GM19240 (cell line): ENCODE measurements at regions not wholly inside any gene's neighbourhood (a gene's known extent, or its start where the extent isn't known, plus 50 kb on each side); places are given as distances from the start of the nearest gene placed in this dataset.

Source experiments
- DNase-seq: peaks from one replicate; pipeline ENCODE4 v3.0.0; 2011; ENCODE audit warnings: low spot score; ENCODE audit not compliant: insufficient read length

- DNase-seq, result no peak
These were observed 359.1 kb upstream of the TBX3 start for GRCh38 chr12:115043079-115043478.

GRCh38 chr12:115042341-115042740 lies 358.4 kb upstream of the TBX3 start:
- DNase-seq, result no peak

GRCh38 chr12:115037830-115038229 lies 353.9 kb upstream of the TBX3 start:
- no peak for DNase-seq

DNA sequence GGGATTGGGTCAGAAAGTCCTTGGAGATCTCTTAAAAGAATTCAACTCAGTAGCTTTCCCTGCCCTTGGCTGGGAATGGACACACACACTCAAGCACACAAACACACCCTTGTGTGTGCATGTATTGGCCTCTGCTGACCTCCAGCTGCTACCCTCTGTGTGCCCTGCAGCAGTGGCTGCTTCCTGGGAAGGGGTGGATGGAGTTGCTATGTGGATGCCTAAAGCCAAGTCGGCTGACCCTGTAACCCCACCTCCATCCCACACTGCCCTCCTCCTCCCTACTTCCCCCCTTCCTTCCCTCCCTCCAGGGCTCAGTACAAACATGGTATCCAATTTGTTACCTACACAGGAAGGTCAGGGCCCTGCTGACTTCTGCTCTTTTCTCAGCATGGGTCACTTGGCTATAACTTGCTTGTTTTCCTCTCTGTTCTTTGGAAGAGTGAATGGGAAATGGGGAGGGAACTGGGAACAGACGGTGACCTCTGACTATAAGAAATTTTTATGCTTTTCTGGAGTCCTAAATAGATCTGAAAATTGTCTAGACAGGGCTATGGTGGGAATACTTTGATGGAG lies 351.6 kb upstream of the TBX3 start:
- no peak for DNase-seq

DNA sequence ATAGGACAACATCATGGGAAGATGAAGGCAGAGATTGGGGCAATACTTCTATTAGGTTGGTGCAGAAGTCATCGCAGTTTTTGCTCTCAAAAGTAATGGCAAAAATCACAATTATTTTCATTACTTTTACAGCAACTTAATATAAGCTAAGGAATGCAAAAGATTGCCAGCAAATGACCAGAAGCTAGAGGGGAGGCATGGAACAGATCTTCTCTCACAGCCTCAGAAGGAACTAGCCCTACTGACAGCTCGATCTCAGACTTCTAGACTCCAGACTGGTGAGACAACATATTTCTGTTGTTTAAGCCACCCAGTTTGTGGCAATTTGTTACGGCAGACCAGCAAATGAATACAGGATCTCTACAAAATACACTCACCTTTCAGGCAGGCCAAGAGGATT lies 348.5 kb upstream of the TBX3 start:
- no peak for DNase-seq

DNA sequence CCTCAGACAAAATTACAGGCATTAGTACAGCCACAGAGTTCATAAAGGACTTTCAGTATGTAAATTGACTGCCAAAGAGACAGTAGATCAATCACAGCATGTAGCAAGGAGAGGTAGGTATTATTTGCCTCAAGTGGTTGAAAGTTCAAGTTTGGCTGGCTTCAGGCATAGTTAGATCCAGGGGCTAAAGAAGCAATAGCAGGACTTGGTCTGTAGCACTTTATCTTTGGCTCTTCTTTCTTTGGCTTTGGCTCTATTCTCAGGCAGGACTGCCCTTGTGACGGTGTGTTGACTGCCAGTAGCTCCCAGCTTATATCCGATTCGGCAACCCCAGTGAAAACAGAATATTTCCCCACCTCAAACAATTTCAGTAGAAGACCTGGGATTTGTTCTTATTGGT lies 346.0 kb upstream of the TBX3 start:
- no peak for DNase-seq

DNA sequence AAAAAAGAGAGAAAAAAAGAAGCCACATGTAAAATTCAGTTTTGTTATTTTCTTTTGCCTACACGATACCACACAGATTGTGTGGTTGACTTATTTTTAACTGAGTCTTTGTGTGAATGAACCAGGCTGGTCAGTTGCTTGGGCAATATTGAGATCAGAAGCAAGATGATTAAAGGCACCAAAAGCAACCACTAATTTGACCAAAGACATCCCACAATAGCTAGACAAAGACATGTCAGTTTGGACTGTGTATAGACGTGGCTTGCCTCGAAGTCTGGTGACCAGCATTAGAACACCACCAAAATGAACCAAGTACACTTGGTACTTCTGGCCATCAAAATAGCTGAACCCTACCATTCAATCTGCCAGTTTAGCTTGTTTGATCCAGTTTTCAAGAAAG lies 340.6 kb upstream of the TBX3 start:
- no peak for DNase-seq

GRCh38 chr12:115023279-115024265 lies 339.6 kb upstream of the TBX3 start:
- DNase-seq, result no peak

DNA sequence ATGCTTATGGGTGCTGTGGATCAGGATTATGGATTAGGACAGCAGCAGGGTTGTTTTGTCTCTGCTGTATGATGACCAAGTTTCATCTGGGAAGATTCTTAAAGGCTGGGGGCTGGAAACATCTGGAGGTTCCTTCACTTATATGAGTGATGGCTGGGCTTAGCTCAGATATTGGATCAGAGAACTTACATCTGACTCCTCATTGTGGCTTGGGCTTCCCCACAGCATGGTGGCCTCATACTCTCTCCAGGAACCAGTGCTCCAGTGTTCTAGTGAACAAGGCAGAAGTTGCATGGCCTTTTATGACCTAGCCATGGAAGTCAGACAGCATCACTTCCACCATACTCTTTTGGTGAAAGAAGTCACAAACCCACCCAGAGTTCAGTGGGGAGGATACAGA lies 336.1 kb upstream of the TBX3 start:
- no peak for DNase-seq

GRCh38 chr12:115017346-115017745 lies 333.4 kb upstream of the TBX3 start:
- no peak for DNase-seq

- DNase-seq, result no peak
These were observed 329.4 kb upstream of the TBX3 start for GRCh38 chr12:115013236-115013981.

DNA sequence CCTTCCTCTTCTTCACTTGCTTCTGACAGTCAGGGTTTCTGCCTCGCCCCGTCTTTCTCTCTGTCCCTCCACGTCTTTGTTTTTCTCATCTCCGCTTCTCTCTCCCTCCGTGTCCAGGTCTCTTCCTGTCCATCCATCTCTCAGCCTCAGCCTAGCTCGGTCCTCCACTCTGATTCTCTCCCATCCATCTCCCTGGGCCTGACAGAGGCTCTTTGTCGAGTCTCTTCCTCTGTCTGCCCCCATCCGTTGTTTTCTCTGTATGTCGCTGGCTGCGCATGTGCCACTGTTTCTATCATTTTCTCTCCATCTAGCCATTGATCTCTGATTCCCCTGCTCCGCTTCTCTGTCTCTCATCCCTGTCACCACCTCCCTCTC lies 328.9 kb upstream of the TBX3 start:
- DNase-seq, result no peak

DNA sequence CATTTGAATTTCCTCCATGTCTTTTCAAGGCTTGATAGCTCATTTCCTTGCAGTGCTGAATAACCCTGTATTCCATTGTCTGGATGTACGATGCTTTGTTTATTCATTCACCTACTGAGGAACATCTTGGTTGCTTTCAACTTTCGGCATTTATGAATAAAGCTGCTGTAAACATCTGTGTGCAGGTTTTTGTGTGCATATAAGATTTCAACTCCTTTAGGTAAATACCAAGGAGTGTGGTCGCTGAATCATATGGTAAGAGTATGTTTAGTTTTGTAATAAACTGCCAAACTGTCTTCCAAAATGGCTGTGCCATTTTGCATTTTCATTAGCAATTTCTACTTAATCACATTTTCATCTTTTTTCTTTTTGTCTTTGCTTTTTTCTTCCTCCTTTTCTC lies 327.7 kb upstream of the TBX3 start:
- no peak for DNase-seq

DNA sequence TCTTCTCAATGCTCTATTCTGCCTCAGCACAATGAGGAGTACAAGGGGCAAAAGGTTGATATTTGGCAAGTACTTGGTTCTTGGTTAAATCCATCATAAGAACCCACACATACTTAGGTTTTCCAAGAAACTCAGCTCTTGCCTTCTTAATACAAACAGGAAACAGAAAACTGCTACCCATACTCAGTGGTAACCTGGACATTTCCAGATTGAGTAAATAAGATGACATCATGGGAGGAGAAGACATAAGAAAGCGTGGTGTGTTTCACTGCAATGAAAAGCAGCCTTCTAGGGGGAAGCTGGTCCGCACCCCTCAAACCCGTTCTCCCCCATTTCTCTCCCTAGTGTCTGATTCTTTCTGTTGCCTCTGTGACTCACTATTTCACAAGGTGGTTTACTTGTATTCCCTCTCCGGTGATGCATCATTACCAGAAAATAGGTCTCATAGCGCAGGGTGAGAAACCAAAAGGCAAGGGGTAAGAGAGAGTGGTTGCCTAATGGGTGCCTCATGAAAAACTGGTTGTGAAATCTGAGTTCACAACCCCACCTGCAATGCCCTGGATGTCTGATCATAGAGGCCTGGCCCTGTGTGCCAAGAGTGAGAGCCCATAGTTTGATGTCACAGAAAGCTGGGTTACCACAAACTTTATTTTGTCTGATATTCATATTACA lies 326.5 kb upstream of the TBX3 start:
- no peak for DNase-seq

DNA sequence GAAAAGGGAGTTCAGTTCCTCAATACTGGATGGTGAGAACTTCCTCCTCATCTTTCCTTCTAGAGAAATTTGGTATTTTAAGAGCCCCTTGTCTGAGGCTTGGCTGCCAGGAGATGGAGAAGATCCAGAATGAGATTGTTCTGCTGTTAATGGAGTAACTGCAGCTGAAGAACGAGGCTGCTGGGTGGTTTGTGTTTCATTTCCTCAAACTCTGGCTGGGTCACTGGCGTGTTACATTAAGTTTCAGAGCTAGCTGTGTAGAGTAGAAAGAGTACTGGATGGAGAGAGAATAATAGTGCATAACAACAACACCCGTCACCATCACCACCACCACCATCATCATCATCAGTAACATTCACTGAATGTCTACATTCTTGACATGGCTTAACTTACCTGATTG lies 325.0 kb upstream of the TBX3 start:
- no peak for DNase-seq

GRCh38 chr12:115004470-115005146 lies 320.6 kb upstream of the TBX3 start:
- DNase-seq, result no peak

DNA sequence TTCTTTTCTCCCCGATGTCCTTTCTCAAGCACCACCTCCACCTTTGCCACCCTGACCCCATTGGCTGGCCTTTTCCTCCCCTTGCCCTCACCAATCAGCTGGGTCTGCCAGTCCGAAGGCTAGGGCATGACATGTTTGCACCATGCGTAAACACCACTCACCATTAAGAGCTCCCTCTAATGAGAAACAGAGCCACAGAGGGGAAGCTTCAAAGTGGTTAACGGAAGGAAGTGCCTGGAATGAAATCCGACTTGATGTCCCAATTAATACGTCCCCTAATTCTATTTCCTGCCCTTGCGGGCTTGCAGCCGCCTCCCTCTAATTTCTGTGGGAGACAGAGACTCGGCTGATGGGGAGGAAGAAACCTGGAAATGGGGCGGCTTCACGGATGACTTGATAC lies 318.5 kb upstream of the TBX3 start:
- DNase-seq, result no peak

GRCh38 chr12:115001571-115002180 lies 317.7 kb upstream of the TBX3 start:
- DNase-seq, result no peak

GRCh38 chr12:115000038-115000437 lies 316.1 kb upstream of the TBX3 start:
- no peak for DNase-seq

- DNase-seq, result no peak
These were observed 314.8 kb upstream of the TBX3 start for GRCh38 chr12:114998750-114999128.
